ENCODE measurements at regions not wholly inside any gene's neighbourhood (a gene's known extent, or its start where the extent isn't known, plus 50 kb on each side); places are given as distances from the start of the nearest gene placed in this dataset.

DNA sequence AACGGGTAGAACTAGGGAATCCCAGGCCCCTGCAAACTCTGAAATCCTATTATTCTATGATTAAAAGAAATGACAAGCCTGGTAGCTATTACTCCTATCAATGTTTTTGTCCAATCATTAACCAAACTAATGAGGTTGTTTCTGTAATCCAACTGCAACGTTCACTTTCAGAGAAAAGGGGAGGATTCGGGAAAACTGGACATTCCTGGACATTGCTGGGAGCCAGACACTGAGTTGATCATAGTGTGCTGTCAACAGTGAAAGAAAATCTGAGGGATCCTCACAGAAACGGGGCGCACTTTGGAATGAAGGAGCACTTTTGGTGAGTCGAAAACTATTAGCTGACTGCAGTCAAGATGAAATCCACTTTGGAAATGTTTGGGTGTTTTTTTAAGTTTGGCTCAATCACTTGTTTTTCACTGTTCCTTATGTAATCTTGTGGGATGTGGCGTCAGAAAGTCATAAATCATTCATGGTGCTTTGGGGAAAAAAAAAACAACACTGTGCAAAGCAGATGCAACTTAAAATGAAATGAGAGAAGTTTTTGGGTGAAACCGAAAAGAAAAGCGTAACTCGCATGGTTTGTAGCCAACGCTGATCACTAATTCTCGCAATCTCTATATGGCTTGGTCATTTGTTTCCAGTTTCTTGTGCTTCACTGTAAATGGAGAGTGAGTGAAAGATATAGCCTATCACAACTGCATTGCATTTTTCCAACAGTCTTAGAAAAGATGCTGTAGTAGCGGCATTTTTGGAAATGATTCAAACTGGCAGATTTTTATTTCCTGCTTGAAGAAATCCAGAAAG lies 51.2 kb upstream of the ADRA1B start:
- DNase-seq: no peak
- no peaks in the 10 kb centered on the region for H3K36me3 ChIP-seq (ENCODE audit: control insufficient read depth, insufficient read depth, low read length)
- H3K27me3 ChIP-seq (ENCODE audit: control insufficient read depth, insufficient read depth, low read length): peaks cover 25% of the 10 kb centered on the region
- no peak overlapping the region for H3K27ac ChIP-seq (ENCODE audit: low read length)
- H3K4me3 ChIP-seq (ENCODE audit: low read length): no peak overlapping the region
- no peaks in the 10 kb centered on the region for H3K4me1 ChIP-seq (ENCODE audit: control insufficient read depth, insufficient read depth, low read length)
- 67% methylated on average over 4 of the region's 13 CpGs for WGBS (ENCODE audit: insufficient coverage, low lambda C conversion rate)
- H3K9me3 ChIP-seq (ENCODE audit: control insufficient read depth, low read depth, low read length): no peaks in the 10 kb centered on the region

DNA sequence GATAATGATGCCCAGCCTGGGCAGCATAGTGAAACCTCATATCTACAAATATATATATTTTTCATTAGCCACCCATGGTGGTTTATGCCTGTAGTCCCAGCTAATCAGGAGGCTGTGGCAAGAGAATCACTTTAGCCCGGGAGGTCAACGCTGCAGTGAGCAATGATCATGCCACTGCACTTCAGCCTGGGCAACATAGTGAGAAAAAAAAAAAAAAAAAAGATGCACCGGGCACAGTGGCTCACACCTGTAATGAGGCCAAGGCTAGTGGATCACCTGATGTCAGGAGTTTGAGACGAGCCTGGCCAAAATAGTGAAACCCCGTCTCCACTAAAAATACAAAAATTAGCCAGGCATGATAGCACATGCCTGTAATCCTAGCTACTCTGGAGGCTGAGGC lies 50.2 kb upstream of the ADRA1B start:
- no peak for DNase-seq
- no peaks in the 10 kb centered on the region for H3K36me3 ChIP-seq (ENCODE audit: control insufficient read depth, insufficient read depth, low read length)
- no peak overlapping the region for H3K27ac ChIP-seq (ENCODE audit: low read length)
- no peak overlapping the region for H3K4me3 ChIP-seq (ENCODE audit: low read length)
- no peaks in the 10 kb centered on the region for H3K4me1 ChIP-seq (ENCODE audit: control insufficient read depth, insufficient read depth, low read length)
- H3K9me3 ChIP-seq (ENCODE audit: control insufficient read depth, low read depth, low read length): no peaks in the 10 kb centered on the region
- peaks cover 17% of the 10 kb centered on the region for H3K27me3 ChIP-seq (ENCODE audit: control insufficient read depth, insufficient read depth, low read length)
- WGBS (ENCODE audit: insufficient coverage, low lambda C conversion rate): 90% methylated on average over 2 of the region's 5 CpGs

All from large intestine (tissue), 3 donors.